GM12892 (cell line): ENCODE measurements at regions not wholly inside any gene's neighbourhood (a gene's known extent, or its start where the extent isn't known, plus 50 kb on each side); places are given as distances from the start of the nearest gene placed in this dataset.

Source experiments
- DNase-seq: peaks from one replicate; pipeline ENCODE4 v3.0.0; 2011; ENCODE audit not compliant: insufficient read length
- FAIRE-seq: peaks from 2 replicates; lab custom pipeline; 2011; peaks lifted over from hg19 to GRCh38; lab: Jason Lieb, UNC
- POLR2A ChIP-seq: IDR thresholded peaks from 2 replicates; pipeline ENCODE4 v1.6.1; 2011; ENCODE audit warnings: low read depth, low read length, control low read depth
- POLR2AphosphoS5 ChIP-seq: IDR thresholded peaks from 2 replicates; pipeline ENCODE4 v1.6.1; 2011; ENCODE audit warnings: low read depth, low read length, control low read depth
- TAF1 ChIP-seq: IDR thresholded peaks from 2 replicates; pipeline ENCODE4 v1.6.1; 2011; ENCODE audit warnings: low read depth, mild to moderate bottlenecking, control low read depth, low read length, borderline replicate concordance

DNA sequence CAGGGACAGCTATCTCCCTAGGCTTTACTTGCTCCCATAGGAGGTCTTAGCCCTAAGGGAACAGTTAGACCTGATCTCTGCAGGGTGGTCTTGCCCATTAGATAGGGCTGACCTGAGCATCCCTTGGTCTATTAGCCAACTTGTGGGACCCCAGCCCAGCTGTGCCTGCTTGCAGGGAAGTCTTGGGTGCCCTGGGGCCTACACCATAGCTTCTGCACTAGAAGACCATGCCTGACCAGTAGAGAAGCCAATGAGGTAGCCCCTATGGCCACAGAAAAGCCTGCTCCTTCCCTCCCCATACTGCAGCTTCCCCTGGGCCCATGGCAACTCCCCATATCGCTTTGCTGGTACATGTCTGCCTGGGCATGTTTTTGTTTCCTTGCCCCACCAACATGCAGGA, 1049.1 kb downstream of the TRHDE start:
- DNase-seq = no peak
- no peak for FAIRE-seq
- TF ChIP-seq POLR2A (no peak), TAF1 (no peak), POLR2AphosphoS5 (no peak)

GRCh38 chr12:73321776-73322175, 1049.6 kb downstream of the TRHDE start:
- no peak for FAIRE-seq
- TF ChIP-seq TAF1 = no peak
- TF ChIP-seq POLR2AphosphoS5 = no peak
- no peak for DNase-seq

DNA sequence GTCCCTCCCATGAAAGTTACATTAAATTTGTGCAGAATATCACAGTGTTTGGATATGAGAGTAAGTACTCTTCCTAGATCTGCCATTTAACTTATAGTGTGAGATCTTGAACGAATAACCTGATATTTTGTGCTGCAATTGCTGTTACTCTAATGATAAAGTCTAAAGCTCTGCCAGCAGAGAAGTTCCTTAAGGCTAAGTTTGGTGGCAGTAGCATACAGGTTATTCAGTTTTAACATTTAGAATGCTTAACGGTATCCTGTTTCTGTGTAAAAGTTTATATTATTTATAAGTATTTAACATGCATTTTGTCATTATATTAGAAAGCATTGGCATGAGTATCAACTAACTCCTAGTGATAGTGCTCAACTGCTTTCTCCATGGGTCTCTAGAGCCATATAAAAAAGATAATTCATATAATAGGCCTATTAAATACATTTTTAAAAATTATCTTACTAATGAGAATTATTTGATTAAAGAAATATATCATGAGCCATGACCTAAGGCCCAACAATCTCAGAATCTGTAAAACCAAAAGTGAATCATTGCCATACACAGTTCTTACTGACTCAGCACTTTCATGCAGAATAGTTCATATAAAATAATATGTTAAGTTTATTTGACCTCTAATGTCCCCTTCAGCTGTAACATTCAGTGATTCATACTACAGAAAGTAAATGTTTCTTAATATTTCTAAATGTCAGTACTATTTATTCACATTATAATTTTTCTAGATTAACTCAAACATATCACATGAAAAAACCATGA, 1058.6 kb downstream of the TRHDE start:
- no peak for FAIRE-seq
- DNase-seq = no peak
- TF ChIP-seq POLR2A (no peak), TAF1 (no peak), POLR2AphosphoS5 (no peak)

DNA sequence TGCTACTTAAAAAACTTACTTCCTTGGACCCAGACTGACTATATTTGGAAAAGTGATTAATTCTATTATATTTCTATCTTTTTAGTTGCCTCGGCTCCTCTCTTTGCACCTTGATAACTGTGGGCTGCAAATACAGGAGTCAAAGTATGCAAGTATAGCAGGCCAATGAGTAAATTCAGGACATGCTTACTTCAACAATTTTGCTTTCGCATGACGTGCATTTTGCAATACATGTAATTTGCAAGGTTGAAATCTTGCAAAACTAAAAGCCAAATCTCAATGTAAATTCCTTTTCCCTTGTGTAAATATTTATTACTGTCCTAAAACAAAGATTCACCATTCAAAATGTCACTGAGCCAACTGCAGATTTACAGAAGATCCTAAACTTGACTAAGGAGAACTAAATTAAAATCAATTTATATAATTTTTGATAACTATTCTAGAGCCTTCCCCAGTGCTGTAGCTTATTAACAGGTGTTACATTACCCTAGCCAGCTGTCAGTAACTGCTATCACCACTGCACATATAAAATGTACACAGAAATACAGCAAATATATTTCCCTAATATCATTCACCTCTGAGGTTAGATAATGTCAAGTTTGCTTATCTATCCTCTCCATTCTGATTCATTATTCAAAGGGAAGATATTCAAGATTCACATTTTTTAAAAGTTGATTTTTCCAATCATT, 1069.5 kb downstream of the TRHDE start:
- TF ChIP-seq POLR2AphosphoS5 = no peak
- TF ChIP-seq POLR2A = no peak
- TF ChIP-seq TAF1 = no peak
- no peak for DNase-seq
- FAIRE-seq = no peak

- DNase-seq (no peak), FAIRE-seq (no peak)
- TF ChIP-seq POLR2A (no peak), TAF1 (no peak), POLR2AphosphoS5 (no peak)
These were observed 1070.6 kb downstream of the TRHDE start for GRCh38 chr12:73342733-73343132.

GRCh38 chr12:73352826-73353225, 1080.7 kb downstream of the TRHDE start:
- DNase-seq (no peak), FAIRE-seq (no peak)
- TF ChIP-seq POLR2AphosphoS5 (no peak), POLR2A (no peak), TAF1 (no peak)

- TF ChIP-seq POLR2AphosphoS5 (no peak), TAF1 (no peak), POLR2A (no peak)
- DNase-seq = no peak
- no peak for FAIRE-seq
These were observed 1089.1 kb downstream of the TRHDE start for GRCh38 chr12:73361156-73361863.

- FAIRE-seq (no peak), DNase-seq (no peak)
- no peak for TF ChIP-seq POLR2A
- no peak for TF ChIP-seq POLR2AphosphoS5
- TF ChIP-seq TAF1 = no peak
These were observed 1089.7 kb downstream of the TRHDE start for GRCh38 chr12:73361864-73362230.

DNA sequence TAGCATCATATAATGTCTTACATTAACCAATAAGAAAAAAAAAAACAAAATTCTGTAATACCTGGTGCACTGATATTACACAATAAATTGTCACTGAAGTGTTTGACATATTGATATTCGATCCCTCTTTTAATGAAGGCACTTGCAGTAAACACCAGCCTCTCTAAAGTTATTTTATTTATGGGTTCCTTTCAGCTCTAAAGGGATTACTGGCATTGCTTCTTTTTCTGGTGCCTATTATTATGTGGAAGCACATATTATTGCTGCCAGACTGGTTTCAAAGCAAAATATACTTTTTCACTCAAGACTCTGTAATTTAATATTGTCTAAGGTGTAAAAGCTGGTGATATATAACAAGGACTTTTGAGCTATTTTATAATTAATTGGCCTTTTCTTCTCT, 1090.5 kb downstream of the TRHDE start:
- FAIRE-seq = no peak
- TF ChIP-seq POLR2A (no peak), POLR2AphosphoS5 (no peak), TAF1 (no peak)
- DNase-seq = no peak

- TF ChIP-seq POLR2A = no peak
- TF ChIP-seq POLR2AphosphoS5 = no peak
- no peak for TF ChIP-seq TAF1
- no peak for DNase-seq
- no peak for FAIRE-seq
These were observed 1100.7 kb downstream of the TRHDE start for GRCh38 chr12:73372856-73373255.

GRCh38 chr12:73374360-73374759, 1102.2 kb downstream of the TRHDE start:
- FAIRE-seq = no peak
- TF ChIP-seq POLR2A = no peak
- TF ChIP-seq POLR2AphosphoS5 = no peak
- TF ChIP-seq TAF1 = no peak
- no peak for DNase-seq
